ENCODE measurements at regions not wholly inside any gene's neighbourhood (a gene's known extent, or its start where the extent isn't known, plus 50 kb on each side); places are given as distances from the start of the nearest gene placed in this dataset.

DNA sequence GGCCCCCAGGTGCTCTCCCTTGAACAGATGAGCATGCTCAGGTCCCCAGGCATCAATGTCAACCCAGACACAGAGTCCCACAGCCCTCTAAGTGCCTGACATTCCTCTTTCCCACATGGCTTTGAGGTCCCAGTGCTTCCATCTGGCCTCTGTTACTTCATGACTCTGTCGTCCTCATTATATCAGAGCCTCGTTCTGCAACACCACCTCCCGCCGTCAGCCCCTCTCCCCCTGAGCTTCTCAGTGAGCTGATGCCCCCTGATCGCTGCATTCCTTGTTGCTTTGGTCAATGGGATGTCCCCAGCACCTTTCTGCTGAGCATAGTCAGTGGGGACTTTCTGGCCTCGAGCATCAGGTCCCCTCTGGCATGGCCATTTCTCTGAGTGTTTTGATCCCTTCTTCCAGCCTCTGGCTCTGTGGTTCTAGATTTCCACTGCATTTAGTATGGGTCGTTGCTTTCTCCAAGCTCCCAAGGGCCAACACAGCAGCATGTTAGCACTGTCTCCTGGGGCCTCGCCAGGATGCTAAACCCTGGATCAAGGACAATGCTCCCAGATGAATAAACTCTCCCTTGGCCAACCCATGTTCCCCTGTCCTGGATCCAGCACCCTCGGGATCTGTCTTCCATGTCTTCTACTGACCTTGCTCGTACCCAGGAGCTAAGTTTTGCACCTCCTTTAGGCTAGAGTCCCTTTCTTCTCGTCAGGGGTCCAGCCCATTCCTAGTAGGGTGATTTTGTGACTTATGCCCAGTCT lies 143.2 kb upstream of the TWIST2 start:
- TF ChIP-seq, protein P1, sequence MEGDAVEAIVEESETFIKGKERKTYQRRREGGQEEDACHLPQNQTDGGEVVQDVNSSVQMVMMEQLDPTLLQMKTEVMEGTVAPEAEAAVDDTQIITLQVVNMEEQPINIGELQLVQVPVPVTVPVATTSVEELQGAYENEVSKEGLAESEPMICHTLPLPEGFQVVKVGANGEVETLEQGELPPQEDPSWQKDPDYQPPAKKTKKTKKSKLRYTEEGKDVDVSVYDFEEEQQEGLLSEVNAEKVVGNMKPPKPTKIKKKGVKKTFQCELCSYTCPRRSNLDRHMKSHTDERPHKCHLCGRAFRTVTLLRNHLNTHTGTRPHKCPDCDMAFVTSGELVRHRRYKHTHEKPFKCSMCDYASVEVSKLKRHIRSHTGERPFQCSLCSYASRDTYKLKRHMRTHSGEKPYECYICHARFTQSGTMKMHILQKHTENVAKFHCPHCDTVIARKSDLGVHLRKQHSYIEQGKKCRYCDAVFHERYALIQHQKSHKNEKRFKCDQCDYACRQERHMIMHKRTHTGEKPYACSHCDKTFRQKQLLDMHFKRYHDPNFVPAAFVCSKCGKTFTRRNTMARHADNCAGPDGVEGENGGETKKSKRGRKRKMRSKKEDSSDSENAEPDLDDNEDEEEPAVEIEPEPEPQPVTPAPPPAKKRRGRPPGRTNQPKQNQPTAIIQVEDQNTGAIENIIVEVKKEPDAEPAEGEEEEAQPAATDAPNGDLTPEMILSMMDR (IDR thresholded peaks at IDR 0.05; ENCODE audit: insufficient read depth, low read depth, low read length): no peak
- no peak overlapping the region for H3K4me3 ChIP-seq (ENCODE audit: low read depth, low read length)
- DNase-seq (ENCODE audit: low read depth): no peak

DNA sequence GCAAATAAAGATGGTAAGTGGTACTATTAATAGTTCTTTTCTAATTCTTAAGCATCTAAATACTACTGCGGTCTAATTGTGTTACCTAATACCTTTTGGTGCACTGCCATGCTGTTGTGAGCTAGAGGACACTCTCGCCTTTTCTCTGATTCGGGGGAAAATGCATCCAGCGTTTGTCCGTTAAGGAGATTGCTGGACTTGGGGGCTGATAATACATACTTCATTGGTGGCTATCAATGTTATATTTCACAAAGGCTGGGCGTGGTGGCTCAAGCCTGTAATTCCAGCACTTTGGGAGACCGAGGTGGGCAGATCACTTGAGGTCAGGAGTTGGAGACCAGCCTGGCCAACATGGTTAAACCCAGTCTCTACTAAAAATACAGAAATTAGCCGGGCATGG lies 141.7 kb upstream of the TWIST2 start:
- no peak overlapping the region for H3K4me3 ChIP-seq (ENCODE audit: low read depth, low read length)
- no peak for DNase-seq (ENCODE audit: low read depth)
- TF ChIP-seq, protein P1 (IDR thresholded peaks at IDR 0.05; ENCODE audit: insufficient read depth, low read depth, low read length): no peak

DNA sequence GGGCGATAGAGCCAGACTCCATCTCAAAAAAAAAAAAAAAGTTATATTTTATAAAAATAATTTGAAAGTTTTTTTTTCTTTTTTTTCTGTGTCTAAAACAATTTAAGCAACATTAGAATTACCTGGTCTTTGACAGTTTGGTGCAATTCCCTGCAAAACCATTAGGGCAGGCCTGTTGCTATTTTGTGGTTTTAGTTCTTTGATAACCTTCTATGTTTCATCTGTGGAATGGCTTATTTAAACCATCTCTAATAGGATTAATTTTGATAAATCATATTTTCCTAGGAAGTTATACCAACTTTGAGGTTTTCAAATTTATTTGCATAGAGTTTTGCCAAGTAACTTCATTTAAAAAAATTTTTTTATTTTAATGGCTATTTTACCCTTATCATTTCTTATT lies 141.2 kb upstream of the TWIST2 start:
- H3K4me3 ChIP-seq (ENCODE audit: low read depth, low read length): no peak overlapping the region
- DNase-seq (ENCODE audit: low read depth): no peak
- TF ChIP-seq, protein P1 (IDR thresholded peaks at IDR 0.05; ENCODE audit: insufficient read depth, low read depth, low read length): peak; percentile 35

DNA sequence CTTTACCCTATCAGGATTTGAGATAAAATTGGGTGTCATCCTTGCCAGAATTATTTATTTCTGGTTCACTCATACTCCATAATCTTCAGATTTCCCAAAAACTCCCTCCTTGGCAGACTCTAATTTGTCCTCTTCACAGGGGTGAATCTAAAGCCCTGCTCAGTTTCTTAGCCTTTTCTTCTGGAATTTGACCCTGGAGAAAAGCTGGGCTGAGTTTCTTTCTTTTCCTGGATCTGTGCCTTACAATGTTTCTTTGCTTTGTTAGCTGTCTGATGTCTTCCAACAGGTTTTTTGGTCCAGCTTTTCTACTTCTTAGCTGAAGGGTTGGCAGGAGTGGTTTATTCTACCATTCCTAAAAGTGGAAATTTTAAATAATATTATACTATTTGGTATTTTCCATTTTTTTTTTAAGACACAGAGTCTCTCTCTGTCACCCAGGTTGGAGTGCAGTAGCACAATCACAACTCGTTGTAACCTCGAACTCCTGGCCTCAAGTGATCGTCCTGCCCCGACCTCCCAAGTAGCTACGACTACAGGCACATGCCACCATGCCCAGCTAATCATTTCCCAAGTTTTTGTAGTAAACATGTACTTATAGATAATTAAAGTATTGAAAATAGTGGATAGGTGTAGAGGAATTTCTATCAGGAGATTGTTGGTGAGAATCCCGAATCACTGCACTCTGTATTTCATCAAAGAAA lies 138.4 kb upstream of the TWIST2 start:
- TF ChIP-seq, protein P1 (IDR thresholded peaks at IDR 0.05; ENCODE audit: insufficient read depth, low read depth, low read length): no peak
- no peak overlapping the region for H3K4me3 ChIP-seq (ENCODE audit: low read depth, low read length)
- peak; percentile 66 for DNase-seq (ENCODE audit: low read depth)

DNA sequence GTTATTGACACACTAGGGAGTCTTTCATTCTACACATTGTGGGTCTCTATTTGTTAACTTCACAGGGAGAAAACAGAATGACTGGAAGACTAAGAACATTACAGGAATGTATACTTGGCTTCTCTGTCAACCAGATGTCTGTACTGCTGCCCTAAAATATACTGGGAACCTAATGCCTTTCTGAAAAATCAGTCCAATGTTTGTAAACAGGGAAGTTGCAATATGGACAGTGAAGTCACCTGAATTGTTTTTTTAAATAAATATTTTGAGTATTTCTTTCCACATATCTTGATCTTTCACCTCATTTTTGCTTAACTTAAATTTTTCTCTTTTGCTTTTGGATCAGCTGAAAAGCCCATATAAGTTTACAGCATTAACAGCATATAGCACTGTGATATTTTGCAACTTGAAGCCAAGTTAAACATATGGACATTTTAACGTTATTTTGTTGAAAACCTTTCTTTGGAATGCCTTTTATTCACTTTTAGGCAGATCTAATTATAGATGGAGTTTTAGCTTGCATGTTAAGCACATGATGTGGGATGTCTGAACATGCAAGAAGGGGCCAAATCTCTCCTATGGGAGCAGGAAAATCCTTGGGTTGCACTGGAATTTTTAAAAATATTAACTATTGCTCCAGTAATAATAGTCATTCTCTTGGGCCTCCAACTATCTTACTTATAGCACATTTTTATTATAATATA lies 137.7 kb upstream of the TWIST2 start:
- TF ChIP-seq, protein P1 (IDR thresholded peaks at IDR 0.05; ENCODE audit: insufficient read depth, low read depth, low read length): no peak
- DNase-seq (ENCODE audit: low read depth): peak; percentile 92
- no peak overlapping the region for H3K4me3 ChIP-seq (ENCODE audit: low read depth, low read length)

DNA sequence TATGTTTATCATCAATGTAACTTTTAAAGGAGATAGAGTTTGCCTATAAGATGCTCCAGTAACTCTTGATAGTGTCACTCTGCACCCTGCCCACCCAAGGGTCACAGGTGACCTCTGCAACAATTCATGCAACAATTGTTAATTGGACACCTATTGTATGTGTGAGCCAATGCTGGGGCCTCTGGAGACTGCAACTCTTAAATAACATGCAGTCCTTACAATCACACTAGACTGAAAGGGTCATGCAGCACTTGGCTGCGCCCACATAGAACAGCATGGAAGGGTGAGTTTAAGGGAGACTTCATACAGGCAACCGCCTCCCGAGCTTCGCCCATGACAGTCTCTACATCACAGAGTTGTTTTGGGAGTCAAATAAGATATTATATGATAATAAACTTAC lies 137.1 kb upstream of the TWIST2 start:
- H3K4me3 ChIP-seq (ENCODE audit: low read depth, low read length): no peak overlapping the region
- TF ChIP-seq, protein P1 (IDR thresholded peaks at IDR 0.05; ENCODE audit: insufficient read depth, low read depth, low read length): no peak
- no peak for DNase-seq (ENCODE audit: low read depth)

Measured in fibroblast of villous mesenchyme (primary cell).